ENCODE measurements at regions not wholly inside any gene's neighbourhood (a gene's known extent, or its start where the extent isn't known, plus 50 kb on each side); places are given as distances from the start of the nearest gene placed in this dataset.
"Not testable (repeated sequence)": the region's sequence is repeated elsewhere in the genome, so short reads cannot be mapped to it uniquely, and the experiment has no call there.

- no peak for DNase-seq (ENCODE audit: low spot score)
Measured at GRCh38 chr2:242004223-242004901, 134.8 kb downstream of the RTP5 start.

GRCh38 chr2:242004902-242005230, 135.3 kb downstream of the RTP5 start:
- no peak for DNase-seq (ENCODE audit: low spot score)

- DNase-seq (ENCODE audit: low spot score), result not testable (repeated sequence)
Measured at GRCh38 chr2:242006091-242006634, 136.6 kb downstream of the RTP5 start.

- DNase-seq (ENCODE audit: low spot score), result not testable (repeated sequence)
Measured at GRCh38 chr2:242008908-242009307, 139.4 kb downstream of the RTP5 start.

GRCh38 chr2:242009846-242010245, 140.3 kb downstream of the RTP5 start:
- DNase-seq (ENCODE audit: low spot score), result not testable (repeated sequence)

- not testable (repeated sequence) for DNase-seq (ENCODE audit: low spot score)
Measured at GRCh38 chr2:242010252-242011166, 141.0 kb downstream of the RTP5 start.

GRCh38 chr2:242011167-242011513, 141.6 kb downstream of the RTP5 start:
- DNase-seq (ENCODE audit: low spot score), result no peak

- no peak for DNase-seq (ENCODE audit: low spot score)
Measured at GRCh38 chr2:242011516-242011915, 142.0 kb downstream of the RTP5 start.

GRCh38 chr2:242011991-242012764, 142.6 kb downstream of the RTP5 start:
- no peak for DNase-seq (ENCODE audit: low spot score)

- no peak for DNase-seq (ENCODE audit: low spot score)
Measured at GRCh38 chr2:242012956-242013764, 143.6 kb downstream of the RTP5 start.

- no peak for DNase-seq (ENCODE audit: low spot score)
Measured at GRCh38 chr2:242013771-242014170, 144.2 kb downstream of the RTP5 start.

GRCh38 chr2:242015108-242016065, 145.9 kb downstream of the RTP5 start:
- DNase-seq (ENCODE audit: low spot score), result no peak

GRCh38 chr2:242017086-242017485, 147.6 kb downstream of the RTP5 start:
- DNase-seq (ENCODE audit: low spot score), result no peak

- not testable (repeated sequence) for DNase-seq (ENCODE audit: low spot score)
Measured at GRCh38 chr2:242018416-242018815, 148.9 kb downstream of the RTP5 start.

- no peak for DNase-seq (ENCODE audit: low spot score)
Measured at GRCh38 chr2:242019344-242019743, 149.8 kb downstream of the RTP5 start.

- no peak for DNase-seq (ENCODE audit: low spot score)
Measured at GRCh38 chr2:242020196-242021004, 150.9 kb downstream of the RTP5 start.

- DNase-seq (ENCODE audit: low spot score), result no peak
Measured at GRCh38 chr2:242022550-242023290, 153.2 kb downstream of the RTP5 start.

GRCh38 chr2:242024751-242025355, 155.3 kb downstream of the RTP5 start:
- no peak for DNase-seq (ENCODE audit: low spot score)

All from H4 (cell line).